22Rv1 (cell line): ENCODE measurements at regions not wholly inside any gene's neighbourhood (a gene's known extent, or its start where the extent isn't known, plus 50 kb on each side); places are given as distances from the start of the nearest gene placed in this dataset.

ENCODE experiments used
- ZFX ChIP-seq: fragments of 450-650 bp; IDR thresholded peaks from 2 replicates; pipeline ENCODE4 v1.6.1; 2017; ENCODE audit warnings: antibody characterized with exemption, borderline replicate concordance
- TF ChIP-seq, protein P1 (sequence below): fragments of 450-650 bp; IDR thresholded peaks from 2 replicates; pipeline ENCODE4 v1.5.1; 2017; ENCODE audit warnings: mild to moderate bottlenecking

DNA sequence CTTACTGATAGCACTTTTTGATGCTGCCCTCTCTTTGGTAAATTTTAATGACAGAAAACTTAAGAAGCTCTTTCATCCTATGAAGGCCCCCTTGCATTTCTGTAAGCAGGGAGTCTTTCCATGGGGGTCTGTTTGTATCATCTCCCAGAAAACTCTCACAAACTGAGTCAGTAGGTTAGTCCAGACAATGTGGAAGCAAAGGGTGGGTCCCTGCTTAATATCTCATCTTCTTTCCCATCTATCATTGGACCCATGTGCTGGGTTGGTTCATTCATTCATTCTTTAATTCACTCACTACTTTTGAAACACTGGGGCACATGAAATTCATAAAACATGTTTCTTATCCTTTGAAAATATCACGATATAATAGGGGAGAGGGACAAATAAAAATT lies 164.3 kb downstream of the NTMT2 start:
- TF ChIP-seq, protein P1, sequence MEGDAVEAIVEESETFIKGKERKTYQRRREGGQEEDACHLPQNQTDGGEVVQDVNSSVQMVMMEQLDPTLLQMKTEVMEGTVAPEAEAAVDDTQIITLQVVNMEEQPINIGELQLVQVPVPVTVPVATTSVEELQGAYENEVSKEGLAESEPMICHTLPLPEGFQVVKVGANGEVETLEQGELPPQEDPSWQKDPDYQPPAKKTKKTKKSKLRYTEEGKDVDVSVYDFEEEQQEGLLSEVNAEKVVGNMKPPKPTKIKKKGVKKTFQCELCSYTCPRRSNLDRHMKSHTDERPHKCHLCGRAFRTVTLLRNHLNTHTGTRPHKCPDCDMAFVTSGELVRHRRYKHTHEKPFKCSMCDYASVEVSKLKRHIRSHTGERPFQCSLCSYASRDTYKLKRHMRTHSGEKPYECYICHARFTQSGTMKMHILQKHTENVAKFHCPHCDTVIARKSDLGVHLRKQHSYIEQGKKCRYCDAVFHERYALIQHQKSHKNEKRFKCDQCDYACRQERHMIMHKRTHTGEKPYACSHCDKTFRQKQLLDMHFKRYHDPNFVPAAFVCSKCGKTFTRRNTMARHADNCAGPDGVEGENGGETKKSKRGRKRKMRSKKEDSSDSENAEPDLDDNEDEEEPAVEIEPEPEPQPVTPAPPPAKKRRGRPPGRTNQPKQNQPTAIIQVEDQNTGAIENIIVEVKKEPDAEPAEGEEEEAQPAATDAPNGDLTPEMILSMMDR = no peak
- TF ChIP-seq ZFX = no peak
